ENCODE measurements at regions not wholly inside any gene's neighbourhood (a gene's known extent, or its start where the extent isn't known, plus 50 kb on each side); places are given as distances from the start of the nearest gene placed in this dataset.

DNA sequence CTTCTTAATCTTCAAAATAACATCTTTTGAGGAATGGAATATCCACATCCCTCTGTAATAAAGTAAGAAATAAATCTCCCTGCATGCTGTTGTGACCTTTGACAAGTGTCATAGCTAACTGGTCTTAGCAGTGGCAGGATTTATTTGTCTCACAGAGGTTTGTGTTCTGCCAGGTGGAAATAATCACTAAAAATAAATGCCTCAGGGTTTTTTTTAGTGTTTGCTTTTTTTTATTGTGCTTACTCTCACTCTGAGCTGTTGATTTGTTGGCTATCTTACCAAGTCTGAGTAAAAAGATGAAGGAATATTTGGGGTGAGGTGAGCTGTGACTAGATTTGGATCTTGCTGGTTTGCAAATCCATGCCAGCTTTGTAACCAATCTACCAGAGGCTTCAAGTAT, 285.4 kb downstream of the ALG10B start:
- no peak for TF ChIP-seq POLR2A (IDR thresholded peaks at IDR 0.05; ENCODE audit: low read depth)
- no peak for TF ChIP-seq POLR2AphosphoS5 (IDR thresholded peaks at IDR 0.05)
- TF ChIP-seq, protein P1, sequence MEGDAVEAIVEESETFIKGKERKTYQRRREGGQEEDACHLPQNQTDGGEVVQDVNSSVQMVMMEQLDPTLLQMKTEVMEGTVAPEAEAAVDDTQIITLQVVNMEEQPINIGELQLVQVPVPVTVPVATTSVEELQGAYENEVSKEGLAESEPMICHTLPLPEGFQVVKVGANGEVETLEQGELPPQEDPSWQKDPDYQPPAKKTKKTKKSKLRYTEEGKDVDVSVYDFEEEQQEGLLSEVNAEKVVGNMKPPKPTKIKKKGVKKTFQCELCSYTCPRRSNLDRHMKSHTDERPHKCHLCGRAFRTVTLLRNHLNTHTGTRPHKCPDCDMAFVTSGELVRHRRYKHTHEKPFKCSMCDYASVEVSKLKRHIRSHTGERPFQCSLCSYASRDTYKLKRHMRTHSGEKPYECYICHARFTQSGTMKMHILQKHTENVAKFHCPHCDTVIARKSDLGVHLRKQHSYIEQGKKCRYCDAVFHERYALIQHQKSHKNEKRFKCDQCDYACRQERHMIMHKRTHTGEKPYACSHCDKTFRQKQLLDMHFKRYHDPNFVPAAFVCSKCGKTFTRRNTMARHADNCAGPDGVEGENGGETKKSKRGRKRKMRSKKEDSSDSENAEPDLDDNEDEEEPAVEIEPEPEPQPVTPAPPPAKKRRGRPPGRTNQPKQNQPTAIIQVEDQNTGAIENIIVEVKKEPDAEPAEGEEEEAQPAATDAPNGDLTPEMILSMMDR (IDR thresholded peaks at IDR 0.05) = no peak
- TF ChIP-seq EP300 (IDR thresholded peaks at IDR 0.05) = no peak

All from esophagus muscularis mucosa (tissue), 4 donors.